Muscle of back (tissue), 3 donors: ENCODE measurements at regions not wholly inside any gene's neighbourhood (a gene's known extent, or its start where the extent isn't known, plus 50 kb on each side); places are given as distances from the start of the nearest gene placed in this dataset.
"Not testable (repeated sequence)": the region's sequence is repeated elsewhere in the genome, so short reads cannot be mapped to it uniquely, and the experiment has no call there.

ENCODE experiments used
- DNase-seq, 3 donors: peaks; one replicate each; pipeline versions ENCODE4 v3.0.0 to v3.0.0-alpha.2; 2013

- no peak for DNase-seq
Observed at GRCh38 chr10:8379906-8380832, 325.7 kb downstream of the GATA3 start.

GRCh38 chr10:8380833-8381496, 326.5 kb downstream of the GATA3 start:
- DNase-seq, result no peak

- DNase-seq, result no peak
Observed at GRCh38 chr10:8386781-8387180, 332.3 kb downstream of the GATA3 start.

GRCh38 chr10:8389630-8390029, 335.1 kb downstream of the GATA3 start:
- DNase-seq, result no peak

GRCh38 chr10:8392216-8392615, 337.7 kb downstream of the GATA3 start:
- DNase-seq, result peak in 1 of 3 donors; percentile 42

GRCh38 chr10:8393531-8393930, 339.0 kb downstream of the GATA3 start:
- no peak for DNase-seq

GRCh38 chr10:8396675-8397074, 342.2 kb downstream of the GATA3 start:
- peak in 1 of 3 donors; percentile 45 for DNase-seq

- no peak for DNase-seq
Observed at GRCh38 chr10:8398771-8399170, 344.3 kb downstream of the GATA3 start.

GRCh38 chr10:8400151-8400550, 345.7 kb downstream of the GATA3 start:
- DNase-seq, result no peak

- DNase-seq, result no peak
Observed at GRCh38 chr10:8400892-8401291, 346.4 kb downstream of the GATA3 start.

- no peak for DNase-seq
Observed at GRCh38 chr10:8401531-8401930, 347.0 kb downstream of the GATA3 start.

- DNase-seq, result no peak
Observed at GRCh38 chr10:8402576-8402975, 348.1 kb downstream of the GATA3 start.

- no peak for DNase-seq
Observed at GRCh38 chr10:8403711-8404371, 349.4 kb downstream of the GATA3 start.

- DNase-seq, result no peak
Observed at GRCh38 chr10:8404721-8405120, 350.2 kb downstream of the GATA3 start.

- DNase-seq, result peak in 1 of 3 donors; percentile 8
Observed at GRCh38 chr10:8405596-8405995, 351.1 kb downstream of the GATA3 start.

- no peak for DNase-seq
Observed at GRCh38 chr10:8407501-8408021, 353.1 kb downstream of the GATA3 start.

GRCh38 chr10:8410506-8410905, 356.0 kb downstream of the GATA3 start:
- DNase-seq, result no peak

- DNase-seq, result no peak
Observed at GRCh38 chr10:8412541-8412940, 358.1 kb downstream of the GATA3 start.

GRCh38 chr10:8415029-8415428, 360.5 kb downstream of the GATA3 start:
- not testable (repeated sequence) for DNase-seq

- DNase-seq, result no peak
Observed at GRCh38 chr10:8416192-8416701, 361.8 kb downstream of the GATA3 start.

- no peak for DNase-seq
Observed at GRCh38 chr10:8416760-8417159, 362.3 kb downstream of the GATA3 start.

- DNase-seq, result no peak
Observed at GRCh38 chr10:8417631-8418030, 363.1 kb downstream of the GATA3 start.
